Testis (tissue), 2 donors: ENCODE measurements at regions not wholly inside any gene's neighbourhood (a gene's known extent, or its start where the extent isn't known, plus 50 kb on each side); places are given as distances from the start of the nearest gene placed in this dataset.
"Not testable (repeated sequence)": the region's sequence is repeated elsewhere in the genome, so short reads cannot be mapped to it uniquely, and the experiment has no call there.

ENCODE experiments used
- POLR2A ChIP-seq: fragments of 450-650 bp; IDR thresholded peaks from one replicate; pipeline ENCODE4 v1.6.1; 2017; ENCODE audit warnings: antibody characterized with exemption, mild to moderate bottlenecking, moderate library complexity
- TF ChIP-seq, protein P1 (sequence below), 3 experiments: fragments of 450-650 bp in 2 of 3; fragments of 200-600 bp in 1 of 3; sonication (generic) in 1 of 3; IDR thresholded peaks; one replicate each; pipeline ENCODE4 v1.5.1; 2016 to 2019; ENCODE audit warnings: antibody characterized with exemption in 3 of 3, mild to moderate bottlenecking in 2 of 3, moderate library complexity in 1 of 3

DNA sequence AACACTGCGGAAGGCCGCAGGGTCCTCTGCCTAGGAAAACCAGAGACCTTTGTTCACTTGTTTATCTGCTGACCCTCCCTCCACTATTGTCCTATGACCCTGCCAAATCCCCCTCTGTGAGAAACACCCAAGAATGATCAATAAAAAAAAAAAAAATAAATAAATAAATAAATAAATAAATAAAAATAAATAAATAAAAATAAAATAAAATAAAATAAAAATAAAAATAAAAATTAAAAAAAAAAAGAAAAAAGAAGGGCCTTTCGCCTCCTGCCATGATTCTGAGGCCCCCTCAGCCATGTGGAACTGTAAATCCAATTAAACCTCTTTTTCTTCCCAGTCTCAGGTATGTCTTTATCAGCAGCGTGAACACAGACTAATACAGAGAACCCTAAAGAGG lies 128.8 kb upstream of the EGLN3 start:
- TF ChIP-seq, protein P1, sequence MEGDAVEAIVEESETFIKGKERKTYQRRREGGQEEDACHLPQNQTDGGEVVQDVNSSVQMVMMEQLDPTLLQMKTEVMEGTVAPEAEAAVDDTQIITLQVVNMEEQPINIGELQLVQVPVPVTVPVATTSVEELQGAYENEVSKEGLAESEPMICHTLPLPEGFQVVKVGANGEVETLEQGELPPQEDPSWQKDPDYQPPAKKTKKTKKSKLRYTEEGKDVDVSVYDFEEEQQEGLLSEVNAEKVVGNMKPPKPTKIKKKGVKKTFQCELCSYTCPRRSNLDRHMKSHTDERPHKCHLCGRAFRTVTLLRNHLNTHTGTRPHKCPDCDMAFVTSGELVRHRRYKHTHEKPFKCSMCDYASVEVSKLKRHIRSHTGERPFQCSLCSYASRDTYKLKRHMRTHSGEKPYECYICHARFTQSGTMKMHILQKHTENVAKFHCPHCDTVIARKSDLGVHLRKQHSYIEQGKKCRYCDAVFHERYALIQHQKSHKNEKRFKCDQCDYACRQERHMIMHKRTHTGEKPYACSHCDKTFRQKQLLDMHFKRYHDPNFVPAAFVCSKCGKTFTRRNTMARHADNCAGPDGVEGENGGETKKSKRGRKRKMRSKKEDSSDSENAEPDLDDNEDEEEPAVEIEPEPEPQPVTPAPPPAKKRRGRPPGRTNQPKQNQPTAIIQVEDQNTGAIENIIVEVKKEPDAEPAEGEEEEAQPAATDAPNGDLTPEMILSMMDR (IDR thresholded peaks at IDR 0.05): not testable (repeated sequence)
- TF ChIP-seq POLR2A: not testable (repeated sequence)
